Fibroblast of lung (primary cell): ENCODE measurements at regions not wholly inside any gene's neighbourhood (a gene's known extent, or its start where the extent isn't known, plus 50 kb on each side); places are given as distances from the start of the nearest gene placed in this dataset.

Experiments
- EZH2 ChIP-seq: IDR thresholded peaks from 2 replicates; pipeline ENCODE4 v1.5.1; 2012; ENCODE audit warnings: low read length, control low read depth, mild to moderate bottlenecking; ENCODE audit errors: missing control alignments
- TF ChIP-seq, protein P1 (sequence below), 2 donors: IDR thresholded peaks in 1 of 2; conservative IDR thresholded peaks in 1 of 2; 1 replicate in 1 of 2; 2 replicates in 1 of 2; pipeline ENCODE4 v1.5.1; 2011 to 2012; ENCODE audit warnings: low read length in 2 of 2, control low read depth in 1 of 2, inconsistent platforms in 1 of 2, low read depth in 1 of 2, mild to moderate bottlenecking in 1 of 2

- TF ChIP-seq, protein P1, sequence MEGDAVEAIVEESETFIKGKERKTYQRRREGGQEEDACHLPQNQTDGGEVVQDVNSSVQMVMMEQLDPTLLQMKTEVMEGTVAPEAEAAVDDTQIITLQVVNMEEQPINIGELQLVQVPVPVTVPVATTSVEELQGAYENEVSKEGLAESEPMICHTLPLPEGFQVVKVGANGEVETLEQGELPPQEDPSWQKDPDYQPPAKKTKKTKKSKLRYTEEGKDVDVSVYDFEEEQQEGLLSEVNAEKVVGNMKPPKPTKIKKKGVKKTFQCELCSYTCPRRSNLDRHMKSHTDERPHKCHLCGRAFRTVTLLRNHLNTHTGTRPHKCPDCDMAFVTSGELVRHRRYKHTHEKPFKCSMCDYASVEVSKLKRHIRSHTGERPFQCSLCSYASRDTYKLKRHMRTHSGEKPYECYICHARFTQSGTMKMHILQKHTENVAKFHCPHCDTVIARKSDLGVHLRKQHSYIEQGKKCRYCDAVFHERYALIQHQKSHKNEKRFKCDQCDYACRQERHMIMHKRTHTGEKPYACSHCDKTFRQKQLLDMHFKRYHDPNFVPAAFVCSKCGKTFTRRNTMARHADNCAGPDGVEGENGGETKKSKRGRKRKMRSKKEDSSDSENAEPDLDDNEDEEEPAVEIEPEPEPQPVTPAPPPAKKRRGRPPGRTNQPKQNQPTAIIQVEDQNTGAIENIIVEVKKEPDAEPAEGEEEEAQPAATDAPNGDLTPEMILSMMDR (conservative IDR thresholded peaks at IDR 0.05 in 1 of 2, IDR thresholded peaks at IDR 0.05 in 1 of 2; ENCODE audit: low read depth in 1 of 2, low read length in 2 of 2), result no peak
- no peak for TF ChIP-seq EZH2
Observed at GRCh38 chr11:110785398-110785797, 73.2 kb upstream of the ARHGAP20 start.
